ENCODE measurements at regions not wholly inside any gene's neighbourhood (a gene's known extent, or its start where the extent isn't known, plus 50 kb on each side); places are given as distances from the start of the nearest gene placed in this dataset.
A peak's percentile ranks its signal among the peaks of the same experiment; 100 is the strongest.

- Mint-ChIP-seq H3K4me1 (peaks cover 36% of the 10 kb centered on the region), H3K27me3 (ENCODE audit: low read depth) (no peaks in the 10 kb centered on the region; the same call in 1 of the 2 replicates), H3K36me3 (no peaks in the 10 kb centered on the region), H3K9me3 (no peaks in the 10 kb centered on the region), H3K4me3 (no peak overlapping the region), H3K27ac (no peak overlapping the region)
- ChIA-PET CTCF (interaction anchor here (1.5 to 2.1 kb wide), 2 partner anchors 10 to 123 kb away, joined by 5 to 11 read pairs; no protein-coding TSS in a partner anchor), POLR2A (no interaction called here)
- DNase-seq (ENCODE audit: low spot score) (no peak), ATAC-seq (peak; percentile 36; the same call in 1 of the 2 replicates)
- peak; percentile 36; the same call in 1 of the 2 replicates for TF ChIP-seq USF2 (CRISPR knock-in tag; IDR thresholded peaks at IDR 0.05)
- TF ChIP-seq CREM (CRISPR knock-in tag; IDR thresholded peaks at IDR 0.05), result no peak
These were observed 173.0 kb downstream of the FOXL1 start for GRCh38 chr16:86751076-86752030.

GRCh38 chr16:86752582-86753175 lies 174.3 kb downstream of the FOXL1 start:
- no peaks in the 10 kb centered on the region; the same call in 1 of the 2 replicates for H3K27me3 Mint-ChIP-seq (ENCODE audit: low read depth)
- POLR2A ChIA-PET, result no interaction called here
- peak; percentile 52; the same call in 1 of the 2 replicates for TF ChIP-seq GABPB1 (CRISPR knock-in tag; IDR thresholded peaks at IDR 0.05)
- no peak for TF ChIP-seq ARID4B (CRISPR knock-in tag; IDR thresholded peaks at IDR 0.05; ENCODE audit: borderline replicate concordance)
- H3K9me3 Mint-ChIP-seq, result no peaks in the 10 kb centered on the region
- no peak for DNase-seq (ENCODE audit: low spot score)
- CTCF ChIA-PET, result interaction anchor here (0.7 to 2.6 kb wide), 4 partner anchors 8 to 188 kb away, joined by 3 to 6 read pairs (median 4); no protein-coding TSS in a partner anchor
- no peak for ATAC-seq
- H3K27ac Mint-ChIP-seq, result peak overlapping the region; percentile 33; the same call in 1 of the 2 replicates
- H3K4me1 Mint-ChIP-seq, result peaks cover 31% of the 10 kb centered on the region
- H3K4me3 Mint-ChIP-seq, result no peak overlapping the region
- H3K36me3 Mint-ChIP-seq, result no peaks in the 10 kb centered on the region

- ATAC-seq, result no peak
- no peaks in the 10 kb centered on the region; the same call in 1 of the 2 replicates for H3K27me3 Mint-ChIP-seq (ENCODE audit: low read depth)
- H3K4me3 Mint-ChIP-seq, result no peak overlapping the region
- no peak overlapping the region for H3K27ac Mint-ChIP-seq
- H3K9me3 Mint-ChIP-seq, result no peaks in the 10 kb centered on the region
- no peaks in the 10 kb centered on the region for H3K36me3 Mint-ChIP-seq
- ChIA-PET POLR2A (no interaction called here), CTCF (interaction anchor here (0.7 to 2.6 kb wide), 3 partner anchors 8 to 121 kb away, joined by 3 to 6 read pairs (median 3); no protein-coding TSS in a partner anchor)
- no peak for DNase-seq (ENCODE audit: low spot score)
- peaks cover 24% of the 10 kb centered on the region for H3K4me1 Mint-ChIP-seq
- TF ChIP-seq PREB (CRISPR knock-in tag; IDR thresholded peaks at IDR 0.05; ENCODE audit: borderline replicate concordance) (no peak), GABPB1 (CRISPR knock-in tag; IDR thresholded peaks at IDR 0.05) (no peak), CDX4 (CRISPR knock-in tag; IDR thresholded peaks at IDR 0.05; ENCODE audit: borderline replicate concordance) (no peak), ZNF121 (CRISPR knock-in tag; IDR thresholded peaks at IDR 0.05) (no peak), ERG (CRISPR knock-in tag; IDR thresholded peaks at IDR 0.05) (no peak), RORB (CRISPR knock-in tag; IDR thresholded peaks at IDR 0.05) (no peak), HMGXB4 (CRISPR knock-in tag; IDR thresholded peaks at IDR 0.05) (no peak), ESRRA (CRISPR knock-in tag; IDR thresholded peaks at IDR 0.05; ENCODE audit: borderline replicate concordance) (no peak), ZNF532 (CRISPR knock-in tag; IDR thresholded peaks at IDR 0.05; ENCODE audit: borderline replicate concordance) (no peak)
These were observed 175.1 kb downstream of the FOXL1 start for GRCh38 chr16:86753399-86753798.
